Ishikawa (cell line): ENCODE measurements at regions not wholly inside any gene's neighbourhood (a gene's known extent, or its start where the extent isn't known, plus 50 kb on each side); places are given as distances from the start of the nearest gene placed in this dataset.

ENCODE experiments used
- CEBPB ChIP-seq: IDR thresholded peaks from 2 replicates; pipeline ENCODE4 v1.6.1; 2012
- CREB1 ChIP-seq: IDR thresholded peaks from 2 replicates; pipeline ENCODE4 v1.6.1; 2012; ENCODE audit warnings: low read depth
- EGR1 ChIP-seq: IDR thresholded peaks from 2 replicates; pipeline ENCODE4 v1.6.1; 2012
- EP300 ChIP-seq: IDR thresholded peaks from 2 replicates; pipeline ENCODE4 v1.6.1; 2012; ENCODE audit warnings: borderline replicate concordance
- FOXM1 ChIP-seq: IDR thresholded peaks from 2 replicates; pipeline ENCODE4 v1.6.1; 2012; ENCODE audit warnings: low read depth, borderline replicate concordance
- MAX ChIP-seq: IDR thresholded peaks from 2 replicates; pipeline ENCODE4 v1.6.1; 2012
- NFIC ChIP-seq: IDR thresholded peaks from 2 replicates; pipeline ENCODE4 v1.6.1; 2012
- RAD21 ChIP-seq: IDR thresholded peaks from 2 replicates; pipeline ENCODE4 v1.6.1; 2012; ENCODE audit warnings: low read depth
- REST ChIP-seq: IDR thresholded peaks from 2 replicates; pipeline ENCODE4 v1.6.1; 2012; ENCODE audit warnings: low read depth, mild to moderate bottlenecking
- TAF1 ChIP-seq: IDR thresholded peaks from 2 replicates; pipeline ENCODE4 v1.6.1; 2012; ENCODE audit warnings: low read depth, mild to moderate bottlenecking
- TCF12 ChIP-seq: IDR thresholded peaks from 2 replicates; pipeline ENCODE4 v1.6.1; 2012; ENCODE audit warnings: low read depth
- TEAD4 ChIP-seq: IDR thresholded peaks from 2 replicates; pipeline ENCODE4 v1.6.1; 2012
- USF1 ChIP-seq: IDR thresholded peaks from 2 replicates; pipeline ENCODE4 v1.6.1; 2012
- YY1 ChIP-seq: IDR thresholded peaks from 2 replicates; pipeline ENCODE4 v1.6.1; 2012; ENCODE audit warnings: low read depth
- ZBTB7A ChIP-seq: IDR thresholded peaks from 2 replicates; pipeline ENCODE4 v1.6.1; 2012; ENCODE audit warnings: low read depth

GRCh38 chr9:118268046-118268445 lies 563.8 kb downstream of the TLR4 start:
- TF ChIP-seq YY1 (no peak), TCF12 (no peak), TEAD4 (no peak)

GRCh38 chr9:118269623-118270022 lies 565.4 kb downstream of the TLR4 start:
- no peak for TF ChIP-seq EP300
- TF ChIP-seq REST: no peak
- TF ChIP-seq TEAD4: no peak
- no peak for TF ChIP-seq CREB1
- no peak for TF ChIP-seq USF1
- TF ChIP-seq RAD21: no peak
- TF ChIP-seq CEBPB: no peak
- no peak for TF ChIP-seq ZBTB7A
- no peak for TF ChIP-seq EGR1
- TF ChIP-seq TCF12: no peak
- no peak for TF ChIP-seq TAF1
- no peak for TF ChIP-seq FOXM1
- TF ChIP-seq NFIC: no peak
- no peak for TF ChIP-seq MAX
- no peak for TF ChIP-seq YY1

- no peak for TF ChIP-seq YY1
- no peak for TF ChIP-seq TAF1
- TF ChIP-seq REST: no peak
- TF ChIP-seq ZBTB7A: no peak
- TF ChIP-seq RAD21: no peak
- TF ChIP-seq TEAD4: no peak
- TF ChIP-seq FOXM1: no peak
- TF ChIP-seq EP300: no peak
- no peak for TF ChIP-seq EGR1
- TF ChIP-seq USF1: no peak
- no peak for TF ChIP-seq MAX
- TF ChIP-seq CEBPB: no peak
- no peak for TF ChIP-seq NFIC
These were observed 567.1 kb downstream of the TLR4 start for GRCh38 chr9:118271331-118271730.

GRCh38 chr9:118271936-118272335 lies 567.7 kb downstream of the TLR4 start:
- no peak for TF ChIP-seq MAX
- TF ChIP-seq RAD21: no peak
- TF ChIP-seq USF1: no peak
- no peak for TF ChIP-seq CEBPB
- TF ChIP-seq ZBTB7A: no peak
- no peak for TF ChIP-seq NFIC
- no peak for TF ChIP-seq FOXM1

GRCh38 chr9:118273048-118273447 lies 568.8 kb downstream of the TLR4 start:
- TF ChIP-seq TAF1: no peak
- no peak for TF ChIP-seq EGR1
- no peak for TF ChIP-seq CREB1
- TF ChIP-seq YY1: no peak
- no peak for TF ChIP-seq REST
- TF ChIP-seq FOXM1: no peak
- no peak for TF ChIP-seq ZBTB7A
- no peak for TF ChIP-seq EP300
- no peak for TF ChIP-seq CEBPB
- TF ChIP-seq NFIC: no peak
- TF ChIP-seq RAD21: no peak
- no peak for TF ChIP-seq TEAD4
